IgD-negative memory B cell (primary cell): ENCODE measurements at regions not wholly inside any gene's neighbourhood (a gene's known extent, or its start where the extent isn't known, plus 50 kb on each side); places are given as distances from the start of the nearest gene placed in this dataset.
"Not testable (repeated sequence)": the region's sequence is repeated elsewhere in the genome, so short reads cannot be mapped to it uniquely, and the experiment has no call there.

Source experiments
- H3K27ac Mint-ChIP-seq, 3 donors: one replicate each; pipeline ENCODE4 v1.8.0; 2020 to 2022; ENCODE audit warnings: mild to moderate bottlenecking in 3 of 3, mixed read lengths in 3 of 3, moderate library complexity in 1 of 3
- H3K27me3 Mint-ChIP-seq: one replicate; pipeline ENCODE4 v1.8.0; 2021; ENCODE audit warnings: mixed read lengths
- H3K36me3 Mint-ChIP-seq: one replicate; pipeline ENCODE4 v1.8.0; 2020; ENCODE audit warnings: mild to moderate bottlenecking, mixed read lengths
- H3K4me1 Mint-ChIP-seq, 3 donors: one replicate each; pipeline ENCODE4 v1.8.0; 2020 to 2022; ENCODE audit warnings: mixed read lengths in 3 of 3, mild to moderate bottlenecking in 1 of 3
- H3K4me3 Mint-ChIP-seq, 4 donors: one replicate each; pipeline ENCODE4 v1.8.0; 2020 to 2022; ENCODE audit warnings: mild to moderate bottlenecking in 4 of 4, mixed read lengths in 4 of 4, moderate library complexity in 3 of 4
- H3K9me3 Mint-ChIP-seq, 3 donors: one replicate each; pipeline ENCODE4 v1.8.0; 2020 to 2021; ENCODE audit warnings: mixed read lengths in 3 of 3, mild to moderate bottlenecking in 1 of 3

DNA sequence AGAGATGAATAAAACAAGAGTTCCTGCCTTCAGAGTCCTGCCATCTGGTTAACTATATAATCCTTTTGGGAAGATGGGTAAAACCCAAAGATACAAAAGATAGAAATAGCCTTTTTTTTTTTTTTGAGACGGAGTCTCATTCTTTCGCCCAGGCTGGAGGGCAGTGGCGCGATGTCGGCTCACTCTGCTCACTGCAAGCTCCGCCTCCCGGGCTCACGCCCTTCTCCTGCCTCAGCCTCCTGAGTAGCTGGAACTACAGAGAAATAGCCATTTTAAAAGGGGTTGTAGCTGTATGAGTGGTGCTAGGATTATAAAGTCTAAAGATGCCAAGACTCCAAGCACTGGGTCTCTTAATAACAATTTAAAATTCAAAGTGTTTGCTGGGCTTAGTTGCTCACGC, 97.2 kb downstream of the KDR start:
- peak overlapping the region in 1 of 3 donors; percentile 39 for H3K27ac Mint-ChIP-seq
- H3K36me3 Mint-ChIP-seq = no peaks in the 10 kb centered on the region
- H3K4me1 Mint-ChIP-seq = no peaks in the 10 kb centered on the region
- no peaks in the 10 kb centered on the region for H3K27me3 Mint-ChIP-seq
- no peaks in the 10 kb centered on the region for H3K9me3 Mint-ChIP-seq
- H3K4me3 Mint-ChIP-seq = no peak overlapping the region

DNA sequence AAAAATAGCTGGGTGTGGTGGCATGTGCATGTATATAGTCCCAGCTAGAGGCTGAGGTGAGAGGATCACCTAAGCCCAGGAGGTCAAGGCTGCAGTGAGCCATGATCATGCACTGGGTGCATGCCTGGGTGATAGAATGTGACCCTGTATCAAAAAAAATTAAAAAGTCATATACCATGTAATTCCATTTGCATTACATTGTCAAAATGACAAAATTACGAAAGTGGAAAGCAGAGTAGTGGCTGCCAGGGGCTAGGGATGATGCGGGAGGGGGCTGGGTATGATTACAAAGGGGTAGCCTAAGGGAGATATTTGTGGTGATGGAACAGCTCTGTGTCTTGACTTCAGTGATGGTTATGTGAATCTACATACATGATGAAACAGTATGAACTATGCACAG, 97.8 kb downstream of the KDR start:
- H3K9me3 Mint-ChIP-seq = no peaks in the 10 kb centered on the region
- no peaks in the 10 kb centered on the region for H3K27me3 Mint-ChIP-seq
- no peak overlapping the region for H3K27ac Mint-ChIP-seq
- H3K4me3 Mint-ChIP-seq = no peak overlapping the region
- H3K36me3 Mint-ChIP-seq = no peaks in the 10 kb centered on the region
- H3K4me1 Mint-ChIP-seq = no peaks in the 10 kb centered on the region

DNA sequence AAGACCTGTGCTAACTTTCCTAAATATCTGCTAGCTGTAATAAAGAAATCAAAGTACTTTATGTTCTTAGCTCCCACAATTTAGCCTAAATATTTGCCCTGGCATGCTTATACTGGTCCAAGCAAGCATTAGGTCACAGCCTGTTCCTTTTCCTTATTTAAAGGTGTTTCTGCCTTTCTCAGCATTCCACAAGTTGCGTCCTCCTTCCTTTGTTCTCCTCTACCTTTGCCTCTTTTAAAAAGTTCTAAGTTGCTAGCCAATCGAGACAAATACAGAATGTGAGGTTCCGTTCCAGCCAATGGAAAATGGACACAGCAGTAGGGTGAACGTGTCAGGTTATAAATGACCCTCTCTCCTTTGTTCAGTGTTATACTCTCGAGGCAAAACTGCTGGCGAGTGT, 99.9 kb downstream of the KDR start:
- H3K4me1 Mint-ChIP-seq = not testable (repeated sequence)

DNA sequence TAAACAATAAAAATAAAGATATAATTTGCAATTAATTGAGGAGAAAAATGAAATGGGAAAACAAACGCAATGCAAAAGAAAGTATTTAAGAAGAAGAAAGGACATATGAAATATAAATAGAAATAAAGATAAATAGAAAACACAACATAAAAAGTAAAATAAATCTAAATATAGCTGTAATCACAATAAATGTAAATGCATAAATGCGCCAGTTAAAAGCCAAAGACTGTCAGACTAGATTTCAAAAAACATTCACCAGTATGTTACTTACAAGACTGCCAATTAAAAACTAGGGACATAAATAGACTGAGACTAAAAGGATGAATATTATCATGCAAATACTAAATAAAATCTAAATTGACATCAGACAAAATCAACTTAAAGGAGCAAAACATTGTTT, 102.4 kb downstream of the KDR start:
- Mint-ChIP-seq H3K4me3 (no peak overlapping the region), H3K27me3 (no peaks in the 10 kb centered on the region), H3K9me3 (no peaks in the 10 kb centered on the region), H3K27ac (no peak overlapping the region), H3K4me1 (no peaks in the 10 kb centered on the region), H3K36me3 (no peaks in the 10 kb centered on the region)

More for the DNA sequence above, 99.9 kb downstream of the KDR start:
- not testable (repeated sequence) for H3K4me3 Mint-ChIP-seq, H3K9me3 Mint-ChIP-seq, H3K27me3 Mint-ChIP-seq, H3K27ac Mint-ChIP-seq, H3K36me3 Mint-ChIP-seq

DNA sequence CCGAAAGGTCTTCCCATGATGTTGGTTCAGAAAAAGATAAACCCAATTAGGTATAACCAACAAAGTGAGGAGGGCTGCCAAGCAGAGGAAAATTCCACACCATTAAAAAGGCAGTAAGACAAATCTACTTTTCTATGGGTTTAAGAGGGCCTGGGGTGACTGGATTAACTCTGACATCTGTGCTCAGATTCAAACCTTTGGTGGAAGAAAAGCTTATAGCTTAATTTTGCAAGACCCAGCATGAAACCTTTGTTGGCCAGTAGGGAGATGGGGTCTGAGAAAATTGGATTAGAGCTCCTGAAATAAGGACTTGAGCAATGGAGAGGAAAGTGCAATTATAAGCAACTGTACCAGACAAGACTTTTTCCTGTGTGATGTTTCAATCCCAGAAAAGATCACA, 104.2 kb downstream of the KDR start:
- Mint-ChIP-seq H3K4me1 (no peaks in the 10 kb centered on the region), H3K9me3 (no peaks in the 10 kb centered on the region)

DNA sequence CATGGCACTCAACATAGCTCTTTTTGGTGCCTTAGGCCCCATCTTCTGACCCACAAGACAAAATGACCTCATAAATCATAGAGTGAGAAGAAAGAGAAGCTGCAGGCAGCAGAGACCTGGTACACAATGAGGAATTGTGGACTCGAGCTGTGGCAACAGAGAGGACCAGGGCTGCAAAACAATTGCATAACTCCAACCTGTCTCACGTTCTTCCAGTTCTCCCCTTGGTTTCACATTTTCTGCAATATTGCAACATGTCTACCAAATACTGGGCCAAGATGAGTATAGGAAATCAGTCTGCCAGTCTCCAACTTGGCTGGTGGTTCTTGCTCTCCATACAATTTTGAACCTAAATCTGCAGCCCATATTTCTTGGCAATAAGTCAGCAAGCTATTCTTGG, 105.3 kb downstream of the KDR start:
- H3K36me3 Mint-ChIP-seq = no peaks in the 10 kb centered on the region

More for the DNA sequence above, 104.2 kb downstream of the KDR start:
- Mint-ChIP-seq H3K27ac (no peak overlapping the region), H3K36me3 (no peaks in the 10 kb centered on the region), H3K4me3 (no peak overlapping the region), H3K27me3 (no peaks in the 10 kb centered on the region)

DNA sequence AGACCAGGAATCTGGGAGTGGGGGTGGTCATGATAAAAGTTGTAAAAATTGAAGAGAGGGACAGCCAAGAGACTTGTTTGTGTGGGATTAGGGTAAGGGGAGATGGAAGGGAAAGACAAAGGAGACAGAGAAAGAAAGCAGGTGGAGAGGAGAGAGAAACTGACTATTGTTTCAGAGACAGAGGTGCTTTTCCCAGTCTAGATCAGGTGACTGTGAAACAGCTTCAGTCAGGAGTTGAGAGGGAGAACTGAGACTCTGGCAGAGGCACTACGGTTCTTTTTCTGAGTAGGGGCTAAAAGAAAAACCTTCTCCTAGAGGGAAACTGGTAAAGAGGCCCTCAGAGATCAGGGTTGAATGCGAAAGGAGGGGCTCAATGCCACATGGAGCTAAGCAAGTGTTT, 106.4 kb downstream of the KDR start:
- Mint-ChIP-seq H3K4me3 (no peak overlapping the region), H3K4me1 (no peaks in the 10 kb centered on the region), H3K27ac (no peak overlapping the region), H3K27me3 (no peaks in the 10 kb centered on the region), H3K36me3 (no peaks in the 10 kb centered on the region), H3K9me3 (no peaks in the 10 kb centered on the region)

More for the DNA sequence above, 105.3 kb downstream of the KDR start:
- Mint-ChIP-seq H3K9me3 (no peaks in the 10 kb centered on the region), H3K4me1 (no peaks in the 10 kb centered on the region), H3K27ac (no peak overlapping the region), H3K4me3 (no peak overlapping the region), H3K27me3 (no peaks in the 10 kb centered on the region)

DNA sequence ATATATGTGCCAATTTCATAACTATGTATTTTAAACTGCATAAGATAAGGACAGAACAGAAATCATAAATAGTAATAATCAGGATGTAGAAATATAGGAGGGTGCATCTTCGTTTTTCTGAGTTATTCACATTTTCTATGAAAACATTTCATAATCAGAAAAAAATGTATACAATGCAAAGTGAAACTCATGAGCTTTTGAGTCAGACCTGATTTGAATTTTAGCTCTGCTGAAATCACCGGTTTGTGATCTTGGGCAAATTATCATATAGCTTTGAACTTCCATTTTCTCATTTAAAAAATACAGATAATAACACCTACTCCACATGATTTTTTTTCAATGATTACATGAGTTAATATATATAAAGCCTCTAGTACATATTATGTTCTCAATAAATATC, 106.9 kb downstream of the KDR start:
- no peak overlapping the region for H3K27ac Mint-ChIP-seq
- no peaks in the 10 kb centered on the region for H3K4me1 Mint-ChIP-seq

DNA sequence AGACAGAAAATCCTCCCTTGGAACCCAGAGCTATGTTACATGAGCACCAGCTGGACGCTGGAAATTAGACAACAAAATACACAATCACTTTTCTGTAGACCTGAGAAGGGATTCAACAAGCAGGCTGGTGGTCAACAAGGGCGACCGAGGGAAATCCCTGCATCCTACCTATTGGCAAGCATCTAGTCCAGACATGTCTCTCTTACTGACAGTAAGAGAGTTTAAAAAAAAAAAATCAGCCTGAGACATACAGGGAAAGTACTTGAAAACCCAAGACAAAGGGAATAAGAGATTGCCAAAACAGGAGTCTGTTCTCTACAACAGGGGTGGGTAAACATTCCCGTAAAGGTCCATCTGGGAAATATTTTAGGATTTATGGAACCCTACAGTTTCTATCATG, 108.0 kb downstream of the KDR start:
- H3K27ac Mint-ChIP-seq = no peak overlapping the region
- no peaks in the 10 kb centered on the region for H3K27me3 Mint-ChIP-seq
- H3K9me3 Mint-ChIP-seq = no peaks in the 10 kb centered on the region
- no peaks in the 10 kb centered on the region for H3K4me1 Mint-ChIP-seq
- H3K4me3 Mint-ChIP-seq = no peak overlapping the region
- H3K36me3 Mint-ChIP-seq = no peaks in the 10 kb centered on the region

More for the DNA sequence above, 106.9 kb downstream of the KDR start:
- no peaks in the 10 kb centered on the region for H3K9me3 Mint-ChIP-seq
- H3K4me3 Mint-ChIP-seq = no peak overlapping the region
- H3K36me3 Mint-ChIP-seq = no peaks in the 10 kb centered on the region
- no peaks in the 10 kb centered on the region for H3K27me3 Mint-ChIP-seq

DNA sequence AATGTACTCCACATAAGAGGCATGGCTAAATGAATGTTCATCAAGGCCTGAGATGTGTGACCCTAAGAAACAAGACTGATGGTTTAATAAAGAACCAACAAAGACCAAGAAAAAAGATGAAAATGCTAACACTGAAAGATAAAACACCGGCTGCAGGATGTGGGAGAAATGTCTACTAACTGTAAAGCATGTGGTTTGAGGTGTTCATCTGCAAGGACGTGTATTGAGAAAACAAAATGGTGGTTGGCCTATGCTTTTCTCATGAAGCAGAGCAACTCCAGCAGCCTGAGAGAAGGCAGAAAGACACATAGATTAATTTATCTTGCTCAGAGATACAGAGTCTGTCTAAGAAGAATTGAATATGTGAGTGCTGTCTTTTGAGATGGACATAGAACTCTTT, 109.3 kb downstream of the KDR start:
- H3K4me1 Mint-ChIP-seq = no peaks in the 10 kb centered on the region
- H3K27ac Mint-ChIP-seq = no peak overlapping the region
- H3K27me3 Mint-ChIP-seq = peaks cover 1% of the 10 kb centered on the region
- no peak overlapping the region for H3K4me3 Mint-ChIP-seq
- H3K36me3 Mint-ChIP-seq = no peaks in the 10 kb centered on the region
- H3K9me3 Mint-ChIP-seq = peaks cover 0 to 3% (median 0%) of the 10 kb centered on the region in 3 donors

DNA sequence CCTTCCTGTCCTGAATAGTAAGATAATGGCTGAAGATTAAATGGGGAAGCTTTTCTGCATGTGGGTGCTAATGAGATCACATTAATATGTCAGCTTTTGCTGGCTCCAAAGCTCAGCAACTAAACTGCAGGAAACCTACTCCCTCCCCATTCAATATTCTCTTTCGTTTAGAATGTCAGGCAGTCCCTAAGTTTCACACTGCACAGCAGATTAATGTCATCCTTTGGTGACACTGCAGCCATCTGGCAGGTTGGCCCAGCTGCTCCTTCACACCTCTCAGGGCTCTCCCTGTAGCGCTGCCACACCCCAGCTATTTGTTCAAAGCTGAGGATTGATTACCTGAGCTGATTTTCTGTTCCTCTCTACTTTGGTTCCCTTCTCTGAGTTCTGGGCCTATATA, 110.5 kb downstream of the KDR start:
- no peaks in the 10 kb centered on the region for H3K4me1 Mint-ChIP-seq
- H3K27me3 Mint-ChIP-seq = peaks cover 1% of the 10 kb centered on the region

DNA sequence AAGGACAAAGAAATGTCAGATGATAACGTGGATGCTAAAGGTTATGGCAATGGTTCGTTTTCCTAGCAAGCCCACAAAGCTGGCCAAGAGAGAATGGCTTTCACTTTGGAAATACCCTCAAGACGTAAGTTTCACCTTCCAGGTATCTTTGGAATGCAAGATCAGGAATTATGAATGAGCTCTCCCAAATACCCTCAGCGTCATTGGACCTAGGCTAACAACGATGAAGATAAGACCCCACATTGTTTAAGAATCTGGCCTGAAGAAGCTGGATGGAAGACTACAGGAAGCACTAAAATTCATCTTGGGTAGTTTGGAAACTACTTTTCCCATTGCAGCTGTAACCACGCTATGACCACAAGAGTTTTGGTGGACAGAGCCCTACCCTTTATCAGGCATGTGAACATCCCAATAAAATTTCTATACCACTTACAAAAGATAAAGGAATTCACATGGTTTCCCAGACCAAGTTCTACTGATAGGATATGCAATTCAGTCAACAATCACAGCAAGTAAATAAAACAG, 111.9 kb downstream of the KDR start:
- H3K27me3 Mint-ChIP-seq = peaks cover 1% of the 10 kb centered on the region
- H3K4me3 Mint-ChIP-seq = no peak overlapping the region

More for the DNA sequence above, 110.5 kb downstream of the KDR start:
- no peaks in the 10 kb centered on the region for H3K36me3 Mint-ChIP-seq
- H3K4me3 Mint-ChIP-seq = no peak overlapping the region
- H3K27ac Mint-ChIP-seq = no peak overlapping the region
- H3K9me3 Mint-ChIP-seq = peaks cover 0 to 3% (median 0%) of the 10 kb centered on the region in 3 donors

DNA sequence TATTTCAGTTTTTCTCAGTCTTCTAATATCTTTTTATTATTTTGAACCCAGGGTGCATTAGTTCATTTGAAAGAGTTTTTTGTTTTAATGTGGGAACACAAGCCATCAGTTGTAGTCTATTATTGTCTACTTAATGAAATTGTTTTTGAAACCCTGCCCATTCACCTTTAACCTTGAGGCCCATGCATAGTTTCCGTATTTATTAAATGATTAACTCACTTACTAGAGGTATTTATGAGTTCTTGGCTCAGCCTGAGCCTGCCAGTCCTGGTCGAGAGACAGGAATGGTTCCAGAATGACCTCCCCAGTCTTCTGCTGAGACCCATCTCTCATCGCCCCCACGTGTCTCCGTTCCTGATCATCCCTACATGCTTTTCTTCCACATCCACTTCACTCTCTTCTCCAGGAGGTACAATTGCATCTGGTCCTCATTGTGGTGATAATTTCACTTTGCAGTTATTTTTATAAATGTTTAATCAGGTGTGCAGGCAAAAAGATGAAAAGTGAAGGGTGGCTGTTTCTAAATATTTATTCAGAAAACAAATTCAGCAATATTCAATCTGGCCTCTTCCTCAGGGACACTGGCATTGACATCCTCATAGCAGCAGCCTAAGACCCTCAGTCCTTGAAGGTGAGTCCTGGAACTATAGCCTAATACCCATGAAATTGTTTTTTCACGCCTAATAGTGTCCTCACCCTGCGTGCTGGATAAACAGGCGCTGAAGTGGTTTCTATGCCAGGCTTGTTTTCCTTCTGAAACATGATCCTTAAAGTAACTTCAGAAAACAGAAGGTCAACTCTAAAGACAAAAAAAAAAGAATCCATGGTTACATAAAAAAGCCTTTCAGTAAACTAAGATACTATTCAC, 112.8 kb downstream of the KDR start:
- Mint-ChIP-seq H3K4me1 (no peaks in the 10 kb centered on the region), H3K36me3 (no peaks in the 10 kb centered on the region), H3K27me3 (peaks cover 1% of the 10 kb centered on the region), H3K27ac (no peak overlapping the region), H3K9me3 (peaks cover 0 to 3% (median 0%) of the 10 kb centered on the region in 3 donors), H3K4me3 (no peak overlapping the region)

More for the DNA sequence above, 111.9 kb downstream of the KDR start:
- H3K36me3 Mint-ChIP-seq = no peaks in the 10 kb centered on the region
- no peaks in the 10 kb centered on the region for H3K4me1 Mint-ChIP-seq
- H3K27ac Mint-ChIP-seq = no peak overlapping the region
- H3K9me3 Mint-ChIP-seq = peaks cover 0 to 3% (median 0%) of the 10 kb centered on the region in 3 donors

DNA sequence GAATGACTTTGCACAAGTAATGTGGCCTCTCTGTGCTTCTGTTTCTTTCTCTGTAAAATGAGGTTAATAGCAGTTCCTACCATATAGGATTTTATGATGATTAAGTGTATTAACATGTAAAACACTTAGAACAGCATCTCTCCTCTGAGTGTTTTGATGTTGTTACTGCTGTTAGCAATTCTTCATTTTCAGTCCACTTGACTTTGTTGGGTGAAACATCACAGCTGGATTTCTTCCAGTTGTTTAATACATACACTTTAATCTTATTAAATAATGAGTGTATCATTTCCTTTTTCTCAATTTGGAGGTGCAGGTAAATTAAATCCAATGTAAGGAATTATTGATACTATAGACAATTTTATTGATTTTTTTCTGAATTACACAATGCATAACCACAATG, 113.6 kb downstream of the KDR start:
- Mint-ChIP-seq H3K9me3 (peaks cover 0 to 3% (median 0%) of the 10 kb centered on the region in 3 donors), H3K4me3 (no peak overlapping the region), H3K27me3 (peaks cover 1% of the 10 kb centered on the region), H3K27ac (peak overlapping the region in 1 of 3 donors; percentile 36), H3K36me3 (no peaks in the 10 kb centered on the region), H3K4me1 (no peaks in the 10 kb centered on the region)

DNA sequence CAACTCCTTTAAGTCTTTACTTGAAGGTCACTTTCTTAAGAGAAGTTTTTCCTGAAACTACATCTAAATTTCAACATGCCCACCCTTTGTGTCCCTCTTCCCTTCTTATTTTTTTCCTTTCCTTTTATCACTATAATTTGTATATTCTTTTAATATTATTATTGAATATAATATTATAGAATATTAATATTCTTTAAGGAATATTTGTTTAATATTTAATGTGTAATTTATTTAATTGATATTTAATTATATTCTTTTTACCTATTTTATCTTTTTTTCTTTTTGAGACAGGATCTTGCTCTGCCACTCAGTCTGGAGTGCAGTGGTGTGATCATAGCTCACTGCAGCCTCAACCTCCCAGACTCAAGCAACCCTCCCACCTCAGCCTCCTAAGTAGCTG, 114.8 kb downstream of the KDR start:
- Mint-ChIP-seq H3K4me3 (no peak overlapping the region), H3K27ac (no peak overlapping the region), H3K36me3 (peaks cover 3% of the 10 kb centered on the region), H3K27me3 (peaks cover 1% of the 10 kb centered on the region), H3K9me3 (peaks cover 0 to 3% (median 0%) of the 10 kb centered on the region in 3 donors), H3K4me1 (no peaks in the 10 kb centered on the region)
